ENCODE measurements at regions not wholly inside any gene's neighbourhood (a gene's known extent, or its start where the extent isn't known, plus 50 kb on each side); places are given as distances from the start of the nearest gene placed in this dataset.
A peak's percentile ranks its signal among the peaks of the same experiment; 100 is the strongest.
"Not testable (repeated sequence)": the region's sequence is repeated elsewhere in the genome, so short reads cannot be mapped to it uniquely, and the experiment has no call there.

- H3K27ac ChIP-seq: no peak overlapping the region
Measured at GRCh38 chr7:94133460-94133859, 129.3 kb upstream of the BET1 start.

GRCh38 chr7:94135180-94135579, 131.0 kb upstream of the BET1 start:
- no peak overlapping the region for H3K4me2 ChIP-seq
- TF ChIP-seq Cebpa-rat (IDR thresholded peaks at IDR 0.05): no peak
- H4K20me1 ChIP-seq: no peaks in the 10 kb centered on the region
- H3K9ac ChIP-seq: no peak overlapping the region
- no peaks in the 10 kb centered on the region for H3K36me3 ChIP-seq
- H3K27ac ChIP-seq: no peak overlapping the region
- H3K4me3 ChIP-seq: no peak overlapping the region
- peaks cover 7% of the 10 kb centered on the region; the same call in 1 of the 2 replicates for H3K4me1 ChIP-seq
- no peaks in the 10 kb centered on the region for H3K27me3 ChIP-seq
- no peaks in the 10 kb centered on the region for H3K9me3 ChIP-seq

More at GRCh38 chr7:94133460-94133859, 129.3 kb upstream of the BET1 start:
- Histone ChIP-seq H3K36me3 (no peaks in the 10 kb centered on the region), H3K9ac (no peak overlapping the region), H3K9me3 (no peaks in the 10 kb centered on the region), H4K20me1 (no peaks in the 10 kb centered on the region), H3K4me1 (peaks cover 7% of the 10 kb centered on the region; the same call in 1 of the 2 replicates), H3K4me2 (no peak overlapping the region), H3K27me3 (no peaks in the 10 kb centered on the region), H3K4me3 (no peak overlapping the region)
- no peak for TF ChIP-seq Cebpa-rat (IDR thresholded peaks at IDR 0.05)

- Histone ChIP-seq H3K4me1 (0 out of 2 replicates have a peak, but pooled peaks cover 10% of the 10 kb centered on the region), H3K9ac (no peak overlapping the region), H3K36me3 (no peaks in the 10 kb centered on the region), H3K27me3 (no peaks in the 10 kb centered on the region), H3K4me2 (no peak overlapping the region), H3K4me3 (no peak overlapping the region), H4K20me1 (no peaks in the 10 kb centered on the region), H3K27ac (no peak overlapping the region), H3K9me3 (no peaks in the 10 kb centered on the region)
- TF ChIP-seq Cebpa-rat (IDR thresholded peaks at IDR 0.05): no peak
Measured at GRCh38 chr7:94142281-94142680, 138.1 kb upstream of the BET1 start.

- no peaks in the 10 kb centered on the region for H3K9me3 ChIP-seq
- H4K20me1 ChIP-seq: no peaks in the 10 kb centered on the region
- no peak overlapping the region for H3K4me2 ChIP-seq
- no peaks in the 10 kb centered on the region for H3K27me3 ChIP-seq
- 0 out of 2 replicates have a peak, but pooled peaks cover 10% of the 10 kb centered on the region for H3K4me1 ChIP-seq
- H3K36me3 ChIP-seq: no peaks in the 10 kb centered on the region
- no peak for TF ChIP-seq Cebpa-rat (IDR thresholded peaks at IDR 0.05)
- H3K4me3 ChIP-seq: no peak overlapping the region
- no peak overlapping the region for H3K9ac ChIP-seq
- no peak overlapping the region for H3K27ac ChIP-seq
Measured at GRCh38 chr7:94145602-94146001, 141.4 kb upstream of the BET1 start.

- no peaks in the 10 kb centered on the region for H3K36me3 ChIP-seq
- H3K9me3 ChIP-seq: no peaks in the 10 kb centered on the region
- no peak overlapping the region for H3K27ac ChIP-seq
- H3K9ac ChIP-seq: no peak overlapping the region
- TF ChIP-seq Cebpa-rat (IDR thresholded peaks at IDR 0.05): no peak
- H4K20me1 ChIP-seq: no peaks in the 10 kb centered on the region
- H3K4me3 ChIP-seq: no peak overlapping the region
- H3K4me1 ChIP-seq: 0 out of 2 replicates have a peak, but pooled peaks cover 10% of the 10 kb centered on the region
- no peak overlapping the region for H3K4me2 ChIP-seq
- no peaks in the 10 kb centered on the region for H3K27me3 ChIP-seq
Measured at GRCh38 chr7:94146408-94146807, 142.3 kb upstream of the BET1 start.

- Histone ChIP-seq H3K27ac (no peak overlapping the region), H3K4me1 (no peaks in the 10 kb centered on the region), H3K36me3 (no peaks in the 10 kb centered on the region), H3K9ac (no peak overlapping the region), H3K27me3 (no peaks in the 10 kb centered on the region), H3K9me3 (no peaks in the 10 kb centered on the region), H3K4me3 (no peak overlapping the region), H4K20me1 (no peaks in the 10 kb centered on the region), H3K4me2 (no peak overlapping the region)
- no peak for TF ChIP-seq Cebpa-rat (IDR thresholded peaks at IDR 0.05)
Measured at GRCh38 chr7:94149789-94150545, 145.8 kb upstream of the BET1 start.

GRCh38 chr7:94154182-94154581, 150.0 kb upstream of the BET1 start:
- no peak overlapping the region for H3K4me3 ChIP-seq
- no peaks in the 10 kb centered on the region for H4K20me1 ChIP-seq
- no peak overlapping the region for H3K27ac ChIP-seq
- no peaks in the 10 kb centered on the region for H3K36me3 ChIP-seq
- no peaks in the 10 kb centered on the region for H3K27me3 ChIP-seq
- no peak overlapping the region for H3K9ac ChIP-seq
- H3K4me2 ChIP-seq: no peak overlapping the region
- H3K4me1 ChIP-seq: no peaks in the 10 kb centered on the region
- no peak for TF ChIP-seq Cebpa-rat (IDR thresholded peaks at IDR 0.05)
- no peaks in the 10 kb centered on the region for H3K9me3 ChIP-seq

GRCh38 chr7:94154858-94155257, 150.7 kb upstream of the BET1 start:
- TF ChIP-seq Cebpa-rat (IDR thresholded peaks at IDR 0.05): no peak
- no peaks in the 10 kb centered on the region for H4K20me1 ChIP-seq
- no peaks in the 10 kb centered on the region for H3K27me3 ChIP-seq
- no peak overlapping the region for H3K4me3 ChIP-seq
- no peaks in the 10 kb centered on the region for H3K4me1 ChIP-seq
- H3K9ac ChIP-seq: no peak overlapping the region
- H3K36me3 ChIP-seq: no peaks in the 10 kb centered on the region
- no peak overlapping the region for H3K4me2 ChIP-seq
- H3K9me3 ChIP-seq: no peaks in the 10 kb centered on the region
- no peak overlapping the region for H3K27ac ChIP-seq

- H3K9me3 ChIP-seq, H3K4me3 ChIP-seq, H4K20me1 ChIP-seq, H3K27me3 ChIP-seq, H3K27ac ChIP-seq, H3K9ac ChIP-seq, H3K36me3 ChIP-seq, H3K4me2 ChIP-seq: not testable (repeated sequence)
- peaks cover 15% of the 10 kb centered on the region for H3K4me1 ChIP-seq
Measured at GRCh38 chr7:94157659-94158306, 153.6 kb upstream of the BET1 start.

GRCh38 chr7:94160719-94161435, 156.7 kb upstream of the BET1 start:
- Histone ChIP-seq H3K9me3 (no peaks in the 10 kb centered on the region), H3K27ac (peak overlapping the region; percentile 46), H3K4me1 (peaks cover 15% of the 10 kb centered on the region), H3K27me3 (no peaks in the 10 kb centered on the region), H3K4me2 (peak overlapping the region; percentile 68), H3K36me3 (no peaks in the 10 kb centered on the region), H4K20me1 (no peaks in the 10 kb centered on the region), H3K9ac (no peak overlapping the region; the same call in 1 of the 2 replicates), H3K4me3 (peak overlapping the region; percentile 46)
- no peak for TF ChIP-seq Cebpa-rat (IDR thresholded peaks at IDR 0.05)

Data from BLaER1 (cell line).